Peyer's patch (tissue), 4 donors: ENCODE measurements at regions not wholly inside any gene's neighbourhood (a gene's known extent, or its start where the extent isn't known, plus 50 kb on each side); places are given as distances from the start of the nearest gene placed in this dataset.

ENCODE experiments used
- DNase-seq, 3 donors: peaks; one replicate each; pipeline ENCODE4 v3.0.0-alpha.2; 2017 to 2019
- H3K27ac ChIP-seq, 4 donors: fragments of 200-600 bp; sonication (generic); one replicate each; pipeline ENCODE4 v1.5.1; 2016 to 2019
- H3K27me3 ChIP-seq, 2 donors: fragments of 200-600 bp; sonication (generic); one replicate each; pipeline ENCODE4 v1.5.1; 2019
- H3K36me3 ChIP-seq, 3 donors: fragments of 200-600 bp; sonication (generic); one replicate each; pipeline ENCODE4 v1.5.1; 2016 to 2019
- H3K4me1 ChIP-seq, 4 donors: fragments of 200-600 bp; sonication (generic); one replicate each; pipeline ENCODE4 v1.5.1; 2016 to 2019
- H3K4me3 ChIP-seq, 4 donors: fragments of 200-600 bp; sonication (generic); 1 replicate in 3 of 4; 2 replicates in 1 of 4; pipeline ENCODE4 v1.5.1; 2016 to 2019; ENCODE audit warnings: mild to moderate bottlenecking in 1 of 4
- H3K9me3 ChIP-seq, 4 donors: fragments of 200-600 bp; sonication (generic); one replicate each; pipeline ENCODE4 v1.5.1; 2016 to 2019; ENCODE audit warnings: mild to moderate bottlenecking in 1 of 4
- POLR2A ChIP-seq, 2 donors: fragments of 450-650 bp; IDR thresholded peaks; one replicate each; pipeline ENCODE4 v1.5.1; 2017; ENCODE audit warnings: antibody characterized with exemption in 2 of 2, mild to moderate bottlenecking in 2 of 2, moderate library complexity in 2 of 2
- TF ChIP-seq, protein P1 (sequence below), 6 experiments: fragments of 450-650 bp in 4 of 6; fragments of 200-600 bp in 2 of 6; sonication (generic) in 1 of 6; IDR thresholded peaks; one replicate each; pipeline ENCODE4 v1.5.1; 2017 to 2019; ENCODE audit warnings: antibody characterized with exemption in 6 of 6, mild to moderate bottlenecking in 3 of 6, moderate library complexity in 1 of 6

DNA sequence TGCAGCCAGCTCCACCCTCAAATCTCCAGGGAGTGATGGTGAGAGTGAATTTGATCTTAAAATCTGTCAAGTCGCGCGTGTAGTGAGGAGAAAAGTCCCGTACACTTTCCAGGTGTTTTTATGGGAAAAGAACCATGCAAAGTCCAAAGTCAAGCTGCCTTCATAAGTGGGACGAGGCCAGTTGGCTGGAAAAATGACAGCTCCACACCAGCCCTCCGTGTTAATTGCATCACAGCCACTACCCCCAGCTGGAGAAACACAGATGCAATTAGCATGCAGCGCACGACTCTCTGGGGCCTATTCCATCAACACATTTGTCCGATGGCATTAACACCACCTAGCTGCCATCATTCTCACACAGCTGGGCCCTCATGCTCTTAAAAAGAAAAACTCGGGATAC lies 68.4 kb downstream of the KLHDC7A start:
- DNase-seq, result no peak
- H3K36me3 ChIP-seq, result no peaks in the 10 kb centered on the region
- H3K4me1 ChIP-seq, result no peaks in the 10 kb centered on the region
- no peak overlapping the region for H3K27ac ChIP-seq
- no peaks in the 10 kb centered on the region for H3K27me3 ChIP-seq
- TF ChIP-seq POLR2A (IDR thresholded peaks at IDR 0.05), result no peak
- TF ChIP-seq, protein P1, sequence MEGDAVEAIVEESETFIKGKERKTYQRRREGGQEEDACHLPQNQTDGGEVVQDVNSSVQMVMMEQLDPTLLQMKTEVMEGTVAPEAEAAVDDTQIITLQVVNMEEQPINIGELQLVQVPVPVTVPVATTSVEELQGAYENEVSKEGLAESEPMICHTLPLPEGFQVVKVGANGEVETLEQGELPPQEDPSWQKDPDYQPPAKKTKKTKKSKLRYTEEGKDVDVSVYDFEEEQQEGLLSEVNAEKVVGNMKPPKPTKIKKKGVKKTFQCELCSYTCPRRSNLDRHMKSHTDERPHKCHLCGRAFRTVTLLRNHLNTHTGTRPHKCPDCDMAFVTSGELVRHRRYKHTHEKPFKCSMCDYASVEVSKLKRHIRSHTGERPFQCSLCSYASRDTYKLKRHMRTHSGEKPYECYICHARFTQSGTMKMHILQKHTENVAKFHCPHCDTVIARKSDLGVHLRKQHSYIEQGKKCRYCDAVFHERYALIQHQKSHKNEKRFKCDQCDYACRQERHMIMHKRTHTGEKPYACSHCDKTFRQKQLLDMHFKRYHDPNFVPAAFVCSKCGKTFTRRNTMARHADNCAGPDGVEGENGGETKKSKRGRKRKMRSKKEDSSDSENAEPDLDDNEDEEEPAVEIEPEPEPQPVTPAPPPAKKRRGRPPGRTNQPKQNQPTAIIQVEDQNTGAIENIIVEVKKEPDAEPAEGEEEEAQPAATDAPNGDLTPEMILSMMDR (IDR thresholded peaks at IDR 0.05), result no peak
- no peak overlapping the region for H3K4me3 ChIP-seq
- H3K9me3 ChIP-seq, result no peaks in the 10 kb centered on the region

GRCh38 chr1:18549906-18550305 lies 69.2 kb downstream of the KLHDC7A start:
- no peaks in the 10 kb centered on the region for H3K27me3 ChIP-seq

DNA sequence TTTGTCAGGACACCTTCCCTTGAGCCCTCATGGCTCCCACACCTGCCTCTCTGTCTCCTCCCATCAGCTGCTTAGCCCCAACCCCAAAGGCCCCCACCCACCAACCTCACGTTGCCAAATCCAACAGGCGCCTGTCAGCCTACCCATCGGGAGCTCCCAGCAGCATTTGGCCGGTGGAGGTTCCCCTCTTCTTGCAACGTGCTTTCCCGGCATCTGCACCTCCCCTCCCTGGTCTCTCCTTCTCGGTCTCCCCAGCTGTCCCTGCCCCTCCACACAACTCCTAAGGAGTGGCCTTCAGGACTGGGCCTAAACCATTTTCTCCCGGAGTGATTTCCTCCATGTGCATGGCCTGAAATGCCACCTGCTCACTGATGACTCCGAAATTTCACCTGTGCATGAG lies 71.9 kb downstream of the KLHDC7A start:
- H3K4me1 ChIP-seq, result peaks cover 0 to 6% (median 0%) of the 10 kb centered on the region in 4 donors
- H3K27me3 ChIP-seq, result peaks cover 0 to 6% of the 10 kb centered on the region in 2 donors
- DNase-seq, result no peak
- TF ChIP-seq, protein P1 (IDR thresholded peaks at IDR 0.05), result no peak
- TF ChIP-seq POLR2A (IDR thresholded peaks at IDR 0.05), result no peak
- H3K36me3 ChIP-seq, result no peaks in the 10 kb centered on the region
- H3K27ac ChIP-seq, result no peak overlapping the region
- H3K9me3 ChIP-seq, result no peaks in the 10 kb centered on the region
- H3K4me3 ChIP-seq, result no peak overlapping the region

More at GRCh38 chr1:18549906-18550305, 69.2 kb downstream of the KLHDC7A start:
- Histone ChIP-seq H3K36me3 (no peaks in the 10 kb centered on the region), H3K27ac (no peak overlapping the region), H3K4me1 (no peaks in the 10 kb centered on the region), H3K9me3 (no peaks in the 10 kb centered on the region), H3K4me3 (no peak overlapping the region)
- no peak for DNase-seq
- no peak for TF ChIP-seq POLR2A (IDR thresholded peaks at IDR 0.05)
- TF ChIP-seq, protein P1 (IDR thresholded peaks at IDR 0.05), result no peak

GRCh38 chr1:18553388-18553787 lies 72.7 kb downstream of the KLHDC7A start:
- Histone ChIP-seq H3K9me3 (no peaks in the 10 kb centered on the region), H3K4me3 (no peak overlapping the region), H3K27ac (no peak overlapping the region), H3K27me3 (peaks cover 0 to 12% of the 10 kb centered on the region in 2 donors), H3K4me1 (peaks cover 0 to 14% (median 0%) of the 10 kb centered on the region in 4 donors), H3K36me3 (no peaks in the 10 kb centered on the region)
- no peak for DNase-seq
- TF ChIP-seq POLR2A (IDR thresholded peaks at IDR 0.05), result no peak
- TF ChIP-seq, protein P1 (IDR thresholded peaks at IDR 0.05), result no peak

- Histone ChIP-seq H3K27me3 (peaks cover 0 to 12% of the 10 kb centered on the region in 2 donors), H3K36me3 (no peaks in the 10 kb centered on the region), H3K27ac (no peak overlapping the region), H3K9me3 (no peaks in the 10 kb centered on the region), H3K4me1 (peaks cover 0 to 14% (median 0%) of the 10 kb centered on the region in 4 donors), H3K4me3 (no peak overlapping the region)
- no peak for TF ChIP-seq POLR2A (IDR thresholded peaks at IDR 0.05)
- TF ChIP-seq, protein P1 (IDR thresholded peaks at IDR 0.05), result no peak
- no peak for DNase-seq
These were observed 73.4 kb downstream of the KLHDC7A start for GRCh38 chr1:18554099-18554498.

GRCh38 chr1:18554597-18554996 lies 73.9 kb downstream of the KLHDC7A start:
- DNase-seq, result no peak
- Histone ChIP-seq H3K9me3 (no peaks in the 10 kb centered on the region), H3K27me3 (peaks cover 0 to 12% of the 10 kb centered on the region in 2 donors), H3K27ac (no peak overlapping the region), H3K36me3 (no peaks in the 10 kb centered on the region), H3K4me3 (no peak overlapping the region), H3K4me1 (peaks cover 0 to 14% (median 0%) of the 10 kb centered on the region in 4 donors)
- TF ChIP-seq, protein P1 (IDR thresholded peaks at IDR 0.05), result no peak
- TF ChIP-seq POLR2A (IDR thresholded peaks at IDR 0.05), result no peak
